A549 (cell line): ENCODE measurements at regions not wholly inside any gene's neighbourhood (a gene's known extent, or its start where the extent isn't known, plus 50 kb on each side); places are given as distances from the start of the nearest gene placed in this dataset.

Experiments
- ATAC-seq, 2 experiments: fragments of 200-7000 bp in 1 of 2; fragments of >200 bp in 1 of 2; cut with Nextera tagmentation in 1 of 2; cut with Tn5 transposase in 1 of 2; 3 replicates each; pipeline versions ENCODE4 v1.8.0 to v1.9.1; 2018 to 2020; ENCODE audit warnings: mild to moderate bottlenecking in 1 of 2, moderate library complexity in 1 of 2
- CTCF ChIA-PET: fragments of 300-600 bp; sonication (Branson Sonifier 250); formaldehyde crosslinking; extraction: SDS; loops from one replicate; lab custom pipeline; 2021; ENCODE audit warnings: antibody characterized with exemption, inconsistent platforms; lab: Yijun Ruan, JAX
- POLR2A ChIA-PET: fragments of 350-600 bp; formaldehyde crosslinking; extraction: SDS; loops from one replicate; lab custom pipeline; 2021; ENCODE audit warnings: antibody characterized with exemption, inconsistent platforms; lab: Yijun Ruan, JAX
- DNase-seq, 2 experiments: peaks; one replicate each; pipeline versions ENCODE4 v3.0.0 to v3.0.0-alpha.2; 2011 to 2016; ENCODE audit warnings: low read depth in 1 of 2, low spot score in 1 of 2
- FAIRE-seq: peaks from 2 replicates; lab custom pipeline; 2011; peaks lifted over from hg19 to GRCh38; lab: Jason Lieb, UNC
- H3K27ac ChIP-seq, 2 experiments: fragments of >200 bp; sonication (Bioruptor Twin); formaldehyde crosslinking; 3 replicates each; pipeline ENCODE4 v1.5.1; 2016 to 2017
- H3K4me1 ChIP-seq: fragments of >200 bp; sonication (Bioruptor Twin); formaldehyde crosslinking; 3 replicates; pipeline ENCODE4 v1.6.1; 2016
- H3K4me2 ChIP-seq: fragments of >200 bp; sonication (Bioruptor Twin); formaldehyde crosslinking; 3 replicates; pipeline ENCODE4 v1.6.1; 2016
- H3K4me3 ChIP-seq: fragments of >200 bp; sonication (Bioruptor Twin); formaldehyde crosslinking; 3 replicates; pipeline ENCODE4 v1.5.1; 2016
- H3K9me3 ChIP-seq: fragments of >200 bp; sonication (Bioruptor Twin); formaldehyde crosslinking; 3 replicates; pipeline ENCODE4 v1.6.1; 2016
- CBX2 ChIP-seq: fragments of 200-600 bp; sonication (generic); IDR thresholded peaks from 2 replicates; pipeline ENCODE4 v1.6.1; 2016; ENCODE audit warnings: low read depth, mild to moderate bottlenecking, borderline replicate concordance
- CBX8 ChIP-seq: fragments of 200-600 bp; sonication (generic); IDR thresholded peaks from 2 replicates; pipeline ENCODE4 v1.6.1; 2016
- CHD2 ChIP-seq: fragments of 150-350 bp; IDR thresholded peaks from 2 replicates; pipeline ENCODE4 v1.6.1; 2014; ENCODE audit warnings: low read length; ENCODE audit not compliant: partially characterized antibody
- ELK1 ChIP-seq: fragments of 150-350 bp; IDR thresholded peaks from 2 replicates; pipeline ENCODE4 v1.6.1; 2014; ENCODE audit warnings: low read depth, mild to moderate bottlenecking, low read length
- HDAC2 ChIP-seq: fragments of 200-600 bp; sonication (generic); IDR thresholded peaks from 2 replicates; pipeline ENCODE4 v1.6.1; 2016
- HES2 ChIP-seq: fragments of >200 bp; sonication (Bioruptor Twin); formaldehyde crosslinking; IDR thresholded peaks from 2 replicates; pipeline ENCODE4 v1.6.1; 2016
- HEYL ChIP-seq: fragments of 250-450 bp; sonication (Bioruptor Pico); IDR thresholded peaks from 2 replicates; pipeline ENCODE4 v1.8.0; 2021; ENCODE audit warnings: mild to moderate bottlenecking, moderate library complexity
- HOXB5 ChIP-seq: fragments of 250-450 bp; sonication (Bioruptor Pico); IDR thresholded peaks from 2 replicates; pipeline ENCODE4 v1.5.0; 2020; ENCODE audit warnings: mild to moderate bottlenecking, moderate library complexity
- JUN ChIP-seq, 2 experiments: fragments of >200 bp; sonication (Bioruptor Twin); formaldehyde crosslinking; IDR thresholded peaks; 2 replicates in 1 of 2; 3 replicates in 1 of 2; pipeline ENCODE4 v1.6.1; 2016 to 2017
- MAX ChIP-seq: IDR thresholded peaks from 2 replicates; pipeline ENCODE4 v1.6.1; 2012
- NFE2L2 ChIP-seq: fragments of 150-350 bp; conservative IDR thresholded peaks from 2 replicates; pipeline ENCODE4 v1.6.1; 2014; ENCODE audit warnings: low read length
- NR3C1 ChIP-seq: fragments of >200 bp; sonication (Bioruptor Twin); formaldehyde crosslinking; IDR thresholded peaks from 3 replicates; pipeline ENCODE4 v1.6.1; 2017
- PBX3 ChIP-seq: IDR thresholded peaks from 2 replicates; pipeline ENCODE4 v1.6.1; 2012
- POLR2AphosphoS2 ChIP-seq: conservative IDR thresholded peaks from 2 replicates; pipeline ENCODE4 v1.6.1; 2012; ENCODE audit warnings: low read length, improper control_type of control experiment, inconsistent platforms
- RAD21 ChIP-seq, 2 experiments: fragments of >200 bp in 1 of 2; sonication (Bioruptor Twin) in 1 of 2; formaldehyde crosslinking in 1 of 2; IDR thresholded peaks in 1 of 2; conservative IDR thresholded peaks in 1 of 2; 2 replicates in 1 of 2; 3 replicates in 1 of 2; pipeline ENCODE4 v1.6.1; 2012 to 2018; ENCODE audit warnings: inconsistent platforms in 1 of 2
- RFX5 ChIP-seq: fragments of 450-650 bp; IDR thresholded peaks from 2 replicates; pipeline ENCODE4 v1.7.1; 2014; ENCODE audit warnings: antibody characterized with exemption, mild to moderate bottlenecking, moderate library complexity
- RNF2 ChIP-seq: fragments of 200-600 bp; sonication (generic); IDR thresholded peaks from 2 replicates; pipeline ENCODE4 v1.6.1; 2016; ENCODE audit warnings: low read depth, mild to moderate bottlenecking, antibody characterized with exemption, moderate library complexity, borderline replicate concordance
- TFCP2L1 ChIP-seq: fragments of 250-450 bp; sonication (Bioruptor Pico); IDR thresholded peaks from 2 replicates; pipeline ENCODE4 v1.5.0; 2021; ENCODE audit warnings: mild to moderate bottlenecking
- TP53 ChIP-seq: fragments of 250-450 bp; sonication (Bioruptor Pico); IDR thresholded peaks from 2 replicates; pipeline ENCODE4 v1.5.0; 2021; ENCODE audit warnings: mild to moderate bottlenecking, moderate library complexity
- ZC3H11A ChIP-seq: fragments of 450-650 bp; IDR thresholded peaks from 2 replicates; pipeline ENCODE4 v1.6.1; 2014; ENCODE audit warnings: antibody characterized with exemption, mild to moderate bottlenecking
- WGBS: methylation state at CpG from one replicate; pipeline ENCODE4 v1.1.6; 2017; ENCODE audit errors: missing lambda C conversion rate; 5-methylcytosine and 5-hydroxymethylcytosine counted together
- TF ChIP-seq, protein P1 (sequence below): fragments of >200 bp; sonication (Bioruptor Twin); formaldehyde crosslinking; IDR thresholded peaks from 3 replicates; pipeline ENCODE4 v1.5.1; 2016
- TF ChIP-seq, protein P2 (sequence below): fragments of 250-450 bp; sonication (Bioruptor Pico); IDR thresholded peaks from 2 replicates; pipeline ENCODE4 v1.5.0; 2020; ENCODE audit warnings: low read depth, mild to moderate bottlenecking, moderate library complexity

DNA sequence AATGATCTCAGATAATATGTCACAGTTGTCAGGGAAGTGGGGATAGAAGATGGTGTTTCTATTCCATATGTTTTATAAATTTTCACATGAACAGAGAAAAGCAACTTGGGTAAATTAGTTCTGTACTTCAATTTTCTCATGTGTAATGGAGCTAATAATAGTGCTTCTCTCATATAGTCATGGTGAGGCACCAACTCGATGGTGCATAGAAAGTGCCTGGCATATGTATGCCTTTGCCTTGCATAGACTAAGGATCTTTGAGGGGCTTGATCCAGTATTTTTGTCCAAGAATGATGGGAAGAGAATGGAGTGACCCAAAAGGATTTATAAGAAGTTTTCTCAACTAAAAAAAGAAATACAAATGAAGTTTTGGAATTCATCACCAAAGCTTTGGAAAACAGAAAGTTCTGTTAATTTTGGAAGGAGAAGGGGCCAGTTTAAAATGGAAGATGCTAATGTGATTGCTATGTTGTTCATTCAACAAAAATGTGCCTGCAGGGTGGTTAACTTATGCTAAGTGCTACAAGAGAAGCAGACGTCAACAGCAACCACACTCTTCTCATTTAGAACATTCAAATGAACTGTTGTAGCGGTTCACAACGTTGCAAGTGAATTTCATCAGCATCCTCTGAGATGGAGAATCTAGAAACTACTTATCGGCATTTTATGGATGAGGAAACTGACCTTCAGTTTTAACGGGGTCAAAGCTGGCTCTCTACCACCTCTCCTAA is 86.1 kb downstream of the RTP4 start:
- no peak overlapping the region for H3K4me2 ChIP-seq
- TF ChIP-seq JUN (IDR thresholded peaks at IDR 0.05) (no peak), RAD21 (conservative IDR thresholded peaks at IDR 0.05 in 1 of 2, IDR thresholded peaks at IDR 0.05 in 1 of 2) (no peak), CBX8 (no peak), HOXB5 (CRISPR knock-in tag) (no peak), ZC3H11A (no peak), POLR2AphosphoS2 (no peak), HDAC2 (no peak), NR3C1 (no peak), HES2 (no peak), TP53 (CRISPR knock-in tag) (no peak)
- TF ChIP-seq, protein P1, sequence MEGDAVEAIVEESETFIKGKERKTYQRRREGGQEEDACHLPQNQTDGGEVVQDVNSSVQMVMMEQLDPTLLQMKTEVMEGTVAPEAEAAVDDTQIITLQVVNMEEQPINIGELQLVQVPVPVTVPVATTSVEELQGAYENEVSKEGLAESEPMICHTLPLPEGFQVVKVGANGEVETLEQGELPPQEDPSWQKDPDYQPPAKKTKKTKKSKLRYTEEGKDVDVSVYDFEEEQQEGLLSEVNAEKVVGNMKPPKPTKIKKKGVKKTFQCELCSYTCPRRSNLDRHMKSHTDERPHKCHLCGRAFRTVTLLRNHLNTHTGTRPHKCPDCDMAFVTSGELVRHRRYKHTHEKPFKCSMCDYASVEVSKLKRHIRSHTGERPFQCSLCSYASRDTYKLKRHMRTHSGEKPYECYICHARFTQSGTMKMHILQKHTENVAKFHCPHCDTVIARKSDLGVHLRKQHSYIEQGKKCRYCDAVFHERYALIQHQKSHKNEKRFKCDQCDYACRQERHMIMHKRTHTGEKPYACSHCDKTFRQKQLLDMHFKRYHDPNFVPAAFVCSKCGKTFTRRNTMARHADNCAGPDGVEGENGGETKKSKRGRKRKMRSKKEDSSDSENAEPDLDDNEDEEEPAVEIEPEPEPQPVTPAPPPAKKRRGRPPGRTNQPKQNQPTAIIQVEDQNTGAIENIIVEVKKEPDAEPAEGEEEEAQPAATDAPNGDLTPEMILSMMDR, result no peak
- TF ChIP-seq, all 56 proteins: peak for 0
- POLR2A ChIA-PET, result no interaction called here
- 34% methylated on average over 6 of the region's 6 CpGs for WGBS
- DNase-seq, result no peak
- Histone ChIP-seq H3K4me1 (no peaks in the 10 kb centered on the region), H3K4me3 (no peak overlapping the region), H3K9me3 (no peaks in the 10 kb centered on the region), H3K27ac (no peak overlapping the region)
- CTCF ChIA-PET, result no interaction called here
- FAIRE-seq, result no peak
- no peak for ATAC-seq

GRCh38 chr3:187450431-187451190 is 82.4 kb downstream of the RTP4 start:
- no peak for DNase-seq
- H3K4me3 ChIP-seq, result no peak overlapping the region
- H3K4me2 ChIP-seq, result no peak overlapping the region
- ChIA-PET CTCF (no interaction called here), POLR2A (no interaction called here)
- H3K27ac ChIP-seq, result no peak overlapping the region
- no peak for ATAC-seq
- 69% methylated on average over 7 of the region's 7 CpGs for whole genome bisulfite sequencing
- H3K9me3 ChIP-seq, result no peaks in the 10 kb centered on the region
- TF ChIP-seq CHD2 (no peak), RAD21 (conservative IDR thresholded peaks at IDR 0.05 in 1 of 2, IDR thresholded peaks at IDR 0.05 in 1 of 2) (no peak), RNF2 (no peak), RFX5 (no peak), CBX2 (no peak), CBX8 (no peak), HES2 (no peak), HEYL (CRISPR knock-in tag) (no peak)
- TF ChIP-seq, protein P2, sequence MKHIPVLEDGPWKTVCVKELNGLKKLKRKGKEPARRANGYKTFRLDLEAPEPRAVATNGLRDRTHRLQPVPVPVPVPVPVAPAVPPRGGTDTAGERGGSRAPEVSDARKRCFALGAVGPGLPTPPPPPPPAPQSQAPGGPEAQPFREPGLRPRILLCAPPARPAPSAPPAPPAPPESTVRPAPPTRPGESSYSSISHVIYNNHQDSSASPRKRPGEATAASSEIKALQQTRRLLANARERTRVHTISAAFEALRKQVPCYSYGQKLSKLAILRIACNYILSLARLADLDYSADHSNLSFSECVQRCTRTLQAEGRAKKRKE (CRISPR knock-in tag), result no peak
- H3K4me1 ChIP-seq, result no peaks in the 10 kb centered on the region
- no peak for FAIRE-seq

GRCh38 chr3:187448674-187449073 is 80.5 kb downstream of the RTP4 start:
- 97% methylated on average over 1 of the region's 1 CpG for WGBS
- no peak overlapping the region for H3K4me3 ChIP-seq
- ChIA-PET CTCF (no interaction called here), POLR2A (no interaction called here)
- no peak for DNase-seq
- no peaks in the 10 kb centered on the region for H3K4me1 ChIP-seq
- no peak overlapping the region for H3K27ac ChIP-seq
- TF ChIP-seq TFCP2L1 (CRISPR knock-in tag), result no peak
- TF ChIP-seq NFE2L2, result no peak
- TF ChIP-seq MAX, result no peak
- no peak for TF ChIP-seq CHD2
- no peak for TF ChIP-seq RFX5
- no peak for TF ChIP-seq ELK1
- no peak for TF ChIP-seq PBX3
- no peak overlapping the region for H3K4me2 ChIP-seq
- no peaks in the 10 kb centered on the region for H3K9me3 ChIP-seq
- FAIRE-seq, result no peak
- ATAC-seq, result no peak
